ENCODE measurements at regions not wholly inside any gene's neighbourhood (a gene's known extent, or its start where the extent isn't known, plus 50 kb on each side); places are given as distances from the start of the nearest gene placed in this dataset.

DNA sequence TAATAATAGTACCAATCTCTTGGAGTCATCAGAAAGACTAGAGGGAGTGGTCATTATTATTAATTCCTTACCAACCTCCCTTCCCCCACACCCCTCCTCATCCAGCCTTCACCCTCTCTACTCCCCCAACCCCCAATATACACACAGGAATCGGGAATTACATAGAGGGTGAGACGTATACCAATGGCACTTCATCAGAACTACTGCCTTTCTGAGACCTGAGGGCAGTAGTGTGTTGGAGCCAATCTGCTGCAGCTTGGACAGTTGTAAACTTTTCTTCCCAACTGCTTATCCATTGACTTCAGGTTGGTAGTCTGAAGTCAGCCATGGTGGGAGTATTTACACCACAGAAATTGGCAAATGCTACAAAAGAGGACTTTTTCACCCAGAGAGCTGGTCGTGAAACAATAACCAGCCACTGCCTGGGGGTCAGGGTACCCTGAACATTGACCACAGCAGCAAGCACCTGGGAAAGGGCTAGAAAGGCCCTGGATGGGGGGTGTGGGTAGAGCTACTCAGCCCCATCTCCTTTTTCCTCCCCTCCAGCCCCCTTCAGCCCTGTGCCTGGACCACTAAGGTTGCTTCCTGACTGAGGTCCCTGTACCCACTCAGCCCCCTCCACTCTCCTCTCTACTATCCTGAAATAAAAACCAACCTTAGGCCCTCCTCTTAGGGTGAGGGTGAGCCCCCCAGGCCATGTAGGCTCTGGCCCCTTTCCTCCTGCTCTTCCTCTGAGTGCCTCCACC lies 161.5 kb downstream of the MRPL14 start:
- DNase-seq, result no peak

DNA sequence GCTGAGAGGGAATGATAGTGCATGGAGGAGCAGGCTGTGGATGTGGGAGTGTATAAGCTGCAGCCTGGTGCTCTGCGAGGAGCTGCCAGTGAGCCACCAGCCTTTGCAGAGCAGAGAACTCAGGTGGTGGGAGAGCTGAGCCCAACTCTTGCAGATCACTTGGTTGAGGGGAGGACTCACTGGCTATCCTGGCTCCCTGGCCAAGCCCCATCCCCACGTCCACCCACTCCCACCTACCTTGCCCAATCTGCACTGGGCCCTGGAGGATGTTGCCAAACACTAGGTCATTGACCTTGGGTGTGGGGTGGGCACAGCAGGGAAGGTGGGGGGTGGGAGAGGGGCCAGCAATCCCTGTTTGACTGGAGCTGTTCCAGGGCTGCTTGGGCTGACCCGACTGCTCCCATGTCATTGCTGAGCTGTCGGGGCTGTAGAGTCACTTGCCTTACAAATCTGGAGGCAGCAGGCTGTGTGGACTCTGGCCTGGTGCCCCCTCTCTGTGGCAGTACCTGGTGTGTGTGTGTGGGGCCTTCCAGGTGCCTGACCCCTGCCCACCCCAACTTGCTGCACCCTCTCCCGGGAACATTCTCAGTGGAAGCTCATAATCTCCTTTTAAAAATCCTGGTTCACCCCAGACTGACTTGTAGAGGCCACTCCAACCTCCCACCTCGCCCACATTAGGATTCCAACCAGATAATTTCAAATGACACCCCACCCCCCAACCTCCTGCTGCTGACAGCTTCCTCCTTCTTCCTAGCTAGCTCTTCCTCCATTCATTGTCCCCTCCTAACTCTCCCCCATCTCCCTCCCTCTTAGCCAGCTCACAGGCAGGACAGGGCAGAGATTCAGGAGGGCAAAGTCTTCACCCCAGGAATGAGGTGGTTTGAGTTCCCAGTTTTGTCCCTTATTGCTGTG lies 162.3 kb downstream of the MRPL14 start:
- DNase-seq, result no peak

DNA sequence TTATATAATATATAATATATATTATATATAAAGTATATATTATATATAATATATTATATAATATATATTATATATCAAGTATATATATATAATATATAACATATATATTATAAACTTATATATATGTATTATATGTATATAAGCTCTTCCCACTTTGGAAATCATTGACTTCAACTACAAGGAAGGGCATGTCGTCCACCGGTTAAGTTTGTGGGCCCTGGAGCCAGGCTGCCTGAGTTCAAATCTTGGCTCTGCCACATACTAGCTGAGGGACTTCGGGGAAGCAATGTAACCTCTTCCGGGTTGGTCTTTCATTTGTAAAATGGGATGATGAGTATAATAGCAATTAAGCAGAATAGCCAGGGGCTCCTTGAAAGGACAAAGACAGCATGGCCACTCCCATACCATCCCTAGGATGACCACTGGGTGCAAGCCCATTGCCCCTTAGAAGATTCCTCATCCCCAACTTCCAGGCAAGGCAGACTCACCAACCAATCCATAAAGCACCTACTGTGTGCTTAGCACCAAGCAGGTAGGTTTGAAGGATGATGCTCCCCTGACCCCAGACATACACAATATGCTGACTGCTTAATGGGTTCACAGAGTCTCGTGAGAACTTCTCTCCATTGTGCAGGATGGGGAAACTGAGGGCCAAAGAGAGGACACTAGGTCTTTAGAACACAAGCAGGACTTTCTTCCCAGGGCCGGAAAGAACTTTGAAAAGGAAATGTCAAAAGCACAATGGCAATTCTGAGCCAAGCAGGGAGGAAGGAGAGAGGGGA lies 163.2 kb downstream of the MRPL14 start:
- DNase-seq, result no peak

DNA sequence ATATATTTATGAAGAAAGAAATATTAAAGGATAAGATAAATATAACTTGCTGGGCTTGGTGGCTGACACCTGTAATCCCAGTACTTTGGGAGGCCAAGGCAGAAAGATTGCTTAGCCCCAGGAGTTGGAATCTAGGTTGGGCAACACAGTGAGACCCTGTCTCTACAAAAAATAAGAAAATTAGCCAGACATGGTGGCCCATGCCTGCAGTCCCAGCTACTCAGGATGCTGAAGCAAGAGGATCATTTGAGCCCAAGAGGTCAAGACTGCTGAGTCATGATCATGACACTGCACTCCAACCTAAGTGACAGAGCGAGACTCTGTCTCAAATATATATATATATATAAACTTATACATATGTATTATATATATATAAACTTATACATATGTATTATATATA lies 164.0 kb downstream of the MRPL14 start:
- peak in 1 of 2 experiments; percentile 19 for DNase-seq

DNA sequence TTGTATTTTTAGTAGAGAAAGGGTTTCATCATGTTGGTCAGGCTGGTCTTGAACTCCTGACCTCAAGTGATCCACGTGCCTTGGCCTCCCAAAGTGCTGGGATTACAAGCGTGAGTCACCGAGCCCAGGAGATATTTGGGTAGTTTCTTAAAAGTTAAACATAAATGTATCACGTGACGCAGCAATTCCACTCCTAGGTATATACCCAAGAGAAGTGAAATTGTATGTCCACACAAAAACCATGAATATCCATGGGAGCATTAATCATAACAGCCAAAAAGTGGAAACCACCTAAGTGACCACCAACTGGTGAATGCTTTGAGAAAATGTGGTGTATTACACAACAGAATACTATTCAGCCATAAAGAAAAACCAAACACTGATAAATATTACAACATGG lies 164.8 kb downstream of the MRPL14 start:
- DNase-seq, result no peak

DNA sequence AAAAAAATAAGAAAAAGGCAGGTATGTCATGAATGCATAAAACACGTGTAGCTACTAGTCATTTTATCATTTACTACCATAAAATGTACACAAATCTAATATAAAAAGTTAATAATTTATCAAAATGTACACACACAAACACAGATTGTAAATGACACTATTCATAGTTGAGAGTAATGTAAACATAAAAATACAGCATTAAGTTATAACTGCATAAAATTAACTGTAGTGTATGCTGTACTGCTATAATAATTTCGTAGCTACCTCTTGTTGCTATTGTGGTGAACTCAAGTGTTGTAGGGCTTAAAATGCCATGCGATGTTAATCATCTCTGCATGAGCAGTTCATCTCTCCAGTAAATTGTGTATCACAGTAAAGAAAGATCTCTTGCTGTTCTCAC lies 170.0 kb downstream of the MRPL14 start:
- no peak for DNase-seq

DNA sequence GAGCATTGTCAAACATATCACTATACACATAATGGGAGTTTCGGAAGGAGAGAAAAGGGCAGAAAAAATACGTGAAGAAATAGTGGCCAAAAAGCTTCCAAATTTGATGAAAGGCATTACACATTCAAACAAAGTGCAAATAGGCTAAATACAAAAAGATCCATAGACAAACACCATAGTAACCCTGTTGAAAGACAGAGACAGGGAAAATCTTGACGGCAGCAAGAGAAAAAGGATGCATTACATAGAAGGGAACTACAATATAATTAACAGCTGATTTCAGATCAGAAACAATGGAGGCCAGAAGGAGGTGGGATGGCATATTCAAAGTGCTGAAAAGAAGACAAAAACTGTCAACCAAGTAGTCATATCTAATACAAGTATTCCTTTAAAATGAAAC lies 170.8 kb downstream of the MRPL14 start:
- no peak for DNase-seq

DNA sequence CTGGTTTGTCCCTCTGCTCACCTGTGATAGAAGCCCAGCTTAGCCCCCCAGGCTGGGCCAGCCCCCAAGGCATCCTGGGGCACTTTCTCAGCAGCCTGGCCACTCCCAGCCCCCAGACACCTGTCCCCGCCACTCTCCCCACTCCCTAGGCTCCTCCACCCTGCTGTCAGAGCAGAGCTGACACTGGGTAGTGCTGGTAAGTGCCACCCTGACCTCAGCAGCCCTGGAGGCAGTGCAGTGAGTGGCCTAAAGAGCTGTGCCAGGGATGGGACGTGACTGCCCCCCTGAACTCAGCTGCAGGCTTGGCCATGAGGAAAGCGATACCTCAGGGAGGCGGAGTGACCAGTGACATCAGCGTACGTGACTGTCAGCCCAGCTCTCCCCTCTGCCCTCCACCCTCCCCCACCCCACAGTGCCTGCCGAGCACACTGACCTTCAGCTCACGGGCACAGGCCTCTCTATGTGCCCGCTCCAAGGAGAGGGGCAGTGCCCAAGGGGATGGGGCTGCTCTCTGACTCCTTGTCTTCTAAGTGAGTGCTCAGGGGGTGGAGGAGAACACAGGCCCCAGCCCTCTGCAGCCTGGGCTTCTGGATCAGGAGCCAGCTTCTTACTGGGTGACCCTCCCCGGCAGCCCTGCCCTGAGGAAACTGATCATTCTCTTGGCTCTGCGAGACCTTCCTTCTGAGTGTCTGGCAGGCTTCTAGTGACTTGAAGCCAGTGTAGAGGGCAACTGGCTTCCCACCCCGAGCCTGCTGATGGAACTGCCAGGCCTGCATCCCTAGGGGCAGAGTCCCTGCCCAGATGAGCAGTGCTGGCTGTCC lies 172.7 kb downstream of the MRPL14 start:
- DNase-seq, result no peak

DNA sequence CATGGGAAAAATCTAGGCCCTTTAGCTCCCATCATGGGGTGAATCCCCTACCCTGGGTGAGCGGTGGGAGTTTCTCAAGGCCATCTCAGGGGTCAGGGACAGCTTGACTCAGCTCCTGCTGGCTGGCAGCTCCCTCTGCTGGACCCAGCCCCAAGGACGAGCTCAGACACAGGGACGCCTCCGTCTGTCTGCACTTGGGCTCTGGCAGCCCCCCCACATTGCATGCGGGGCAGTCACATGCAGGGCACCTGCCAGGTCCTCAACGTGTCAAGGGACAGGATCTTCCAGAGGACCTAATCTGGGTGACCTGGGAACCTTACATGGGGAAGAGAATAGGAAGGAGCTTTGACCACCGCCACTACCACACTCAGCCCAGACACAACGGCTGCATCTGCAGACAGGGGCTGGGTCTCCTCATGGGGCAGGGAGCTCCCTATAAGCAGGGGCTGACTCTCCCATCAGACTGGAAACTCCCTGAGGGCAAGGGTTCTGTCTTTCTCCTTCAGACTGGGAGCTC lies 173.4 kb downstream of the MRPL14 start:
- peak in 1 of 2 experiments; percentile 10 for DNase-seq

DNA sequence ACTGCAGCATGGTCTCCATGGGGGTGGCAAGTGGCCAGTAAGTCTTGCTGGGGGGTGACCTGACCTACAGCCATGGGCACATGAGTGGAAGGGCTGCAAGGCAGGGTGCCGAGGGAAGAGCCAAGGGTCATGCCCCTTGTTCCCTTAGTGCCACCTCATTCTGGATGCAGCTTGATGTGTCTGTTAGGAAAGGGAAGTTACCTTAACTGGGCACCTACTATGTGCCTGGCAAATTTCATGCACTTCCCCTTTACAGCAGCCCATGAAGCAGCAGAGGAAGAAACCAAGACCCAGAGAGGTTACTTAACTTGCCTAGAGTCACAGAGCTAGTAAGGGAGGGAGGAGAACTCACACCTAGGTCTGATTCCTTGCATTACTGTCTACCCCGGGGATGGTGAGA lies 174.0 kb downstream of the MRPL14 start:
- DNase-seq, result no peak

DNA sequence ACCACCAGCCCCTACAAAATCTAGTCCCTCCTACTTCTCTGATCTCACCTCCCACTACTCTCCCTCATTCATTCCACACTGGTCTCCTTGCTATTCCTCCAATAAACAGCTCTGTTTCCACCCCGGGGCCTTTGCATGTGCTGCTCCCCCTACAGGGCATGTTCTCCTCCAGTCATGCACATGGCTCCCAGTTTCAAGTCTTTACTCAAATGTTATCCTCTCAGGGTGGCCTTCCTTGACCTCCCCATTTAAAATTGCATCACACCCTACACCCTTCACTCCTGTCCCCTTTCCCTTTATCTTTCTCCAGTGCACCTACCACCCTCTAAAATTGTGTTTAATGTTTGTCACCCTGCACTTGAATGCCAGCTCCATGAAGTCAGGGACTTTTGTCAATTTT lies 174.5 kb downstream of the MRPL14 start:
- DNase-seq, result peak in 1 of 2 experiments; percentile 7

DNA sequence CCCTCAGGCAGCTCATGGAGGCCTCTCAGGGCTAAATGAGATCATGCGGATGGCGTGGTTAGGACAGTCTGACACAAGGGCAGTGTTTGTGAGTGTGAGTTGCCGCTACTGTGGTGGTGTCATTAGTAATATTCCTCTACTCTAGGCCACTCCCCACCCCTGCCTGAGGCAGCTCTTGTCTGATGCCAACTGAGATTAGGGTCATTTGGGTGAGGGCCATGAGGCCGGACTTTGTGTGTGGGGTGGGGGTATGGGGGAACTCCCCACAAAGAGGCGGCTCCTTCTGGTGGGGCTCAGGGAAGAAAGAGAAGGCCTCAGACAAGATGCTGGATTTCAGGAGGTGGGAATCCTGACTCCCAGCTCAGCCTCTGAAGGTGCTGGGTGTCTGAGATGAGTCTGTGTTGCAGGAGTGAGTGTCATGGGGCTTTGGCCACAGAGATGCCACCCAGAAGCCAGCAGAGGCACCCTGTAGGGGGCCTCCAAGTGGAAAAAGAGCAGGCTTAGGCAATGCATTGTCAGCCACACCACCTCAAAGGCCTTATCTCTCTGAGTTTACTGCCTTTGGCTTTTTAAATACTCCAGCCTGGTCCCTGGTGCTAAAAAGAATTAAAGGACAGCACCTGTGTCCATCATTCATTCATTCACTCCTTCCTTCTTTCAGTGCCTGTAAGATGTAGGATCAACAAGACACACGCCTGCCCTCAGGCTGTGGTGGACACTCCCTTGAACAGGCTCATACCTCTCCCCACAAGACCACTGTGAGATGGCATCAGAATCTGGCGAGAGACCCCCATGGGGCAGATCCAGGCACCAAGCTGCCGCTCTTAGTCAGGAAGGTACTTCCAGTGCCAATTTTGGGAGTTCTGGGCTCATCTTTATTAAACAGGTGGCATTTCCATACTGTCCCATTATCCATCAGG lies 175.2 kb downstream of the MRPL14 start:
- no peak for DNase-seq

DNA sequence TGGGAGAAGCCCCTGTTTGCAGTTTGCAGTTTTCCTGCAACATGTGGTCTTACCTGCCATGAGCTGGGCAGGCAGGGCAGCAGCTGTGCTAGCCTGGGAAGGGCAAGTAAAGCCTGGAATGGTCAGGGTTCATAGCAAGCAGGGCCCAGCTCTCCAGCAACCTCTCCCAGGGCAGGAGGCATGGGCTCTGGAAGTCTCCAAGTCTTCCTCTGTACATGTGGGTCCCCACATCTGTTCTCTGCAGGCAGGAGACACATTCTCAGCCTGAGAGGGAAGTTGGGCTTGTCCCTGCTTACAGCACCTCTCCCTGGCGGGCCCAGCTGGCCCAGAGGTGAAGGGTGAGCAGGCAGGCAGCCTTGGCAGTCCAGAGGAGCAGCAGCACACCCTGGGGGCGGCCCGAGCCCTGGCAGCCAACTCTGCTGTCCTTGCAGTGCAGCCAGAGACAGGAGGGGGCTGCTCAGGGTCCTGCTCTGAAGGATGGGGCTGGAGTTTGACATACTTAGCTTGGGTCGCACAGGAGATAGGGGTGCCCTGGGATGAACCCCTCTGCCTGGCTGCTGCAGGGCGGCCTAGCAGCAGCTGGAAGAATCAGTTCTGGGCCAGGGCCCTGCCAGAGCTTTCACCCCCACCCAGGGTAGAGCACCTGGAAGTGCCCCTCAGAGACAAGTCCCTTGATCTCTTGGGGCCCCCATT lies 176.0 kb downstream of the MRPL14 start:
- DNase-seq, result peak; percentile 30

DNA sequence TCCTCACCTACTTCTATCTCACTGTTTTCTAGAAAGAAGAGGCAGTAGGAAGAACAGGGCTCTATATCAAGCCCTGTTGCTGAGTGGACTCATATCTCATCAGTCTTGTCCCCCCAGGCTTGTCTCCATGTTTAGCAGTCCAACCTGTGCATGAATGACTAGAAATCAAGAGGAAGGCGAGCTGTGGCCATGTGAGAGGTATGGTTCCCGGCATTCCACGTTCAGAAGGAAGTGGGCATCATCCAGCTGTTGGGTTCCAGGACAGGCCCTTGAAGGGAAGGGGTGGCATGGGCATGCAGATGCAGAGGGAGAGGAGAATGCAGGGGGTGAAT lies 176.6 kb downstream of the MRPL14 start:
- DNase-seq, result no peak

DNA sequence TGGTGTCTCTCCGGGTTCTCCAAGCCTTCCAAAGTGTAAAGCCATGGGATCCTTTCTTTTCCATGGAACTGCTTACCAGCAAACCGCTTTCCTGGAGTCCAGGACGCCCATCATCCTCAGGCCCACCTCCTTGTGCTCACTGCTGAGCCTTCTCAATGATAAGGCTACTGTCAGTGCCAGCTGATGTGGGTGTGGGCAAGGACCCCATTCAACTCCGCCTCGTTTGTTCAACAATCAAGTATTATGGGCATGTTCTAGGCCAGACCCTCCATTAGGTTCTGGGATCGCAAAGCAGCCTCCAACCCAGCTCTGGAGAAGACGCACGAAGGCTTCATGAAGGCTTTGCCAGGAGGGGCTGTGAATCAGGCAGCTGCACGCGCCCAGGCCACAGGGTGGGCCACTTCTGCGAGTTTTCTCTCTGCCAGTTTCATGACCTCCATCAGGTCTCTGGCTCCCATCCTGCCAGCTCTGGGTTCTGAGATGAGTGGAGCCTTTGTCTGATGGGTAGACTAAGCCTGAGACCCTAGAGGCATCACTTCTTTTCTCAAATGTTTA lies 177.1 kb downstream of the MRPL14 start:
- no peak for DNase-seq

DNA sequence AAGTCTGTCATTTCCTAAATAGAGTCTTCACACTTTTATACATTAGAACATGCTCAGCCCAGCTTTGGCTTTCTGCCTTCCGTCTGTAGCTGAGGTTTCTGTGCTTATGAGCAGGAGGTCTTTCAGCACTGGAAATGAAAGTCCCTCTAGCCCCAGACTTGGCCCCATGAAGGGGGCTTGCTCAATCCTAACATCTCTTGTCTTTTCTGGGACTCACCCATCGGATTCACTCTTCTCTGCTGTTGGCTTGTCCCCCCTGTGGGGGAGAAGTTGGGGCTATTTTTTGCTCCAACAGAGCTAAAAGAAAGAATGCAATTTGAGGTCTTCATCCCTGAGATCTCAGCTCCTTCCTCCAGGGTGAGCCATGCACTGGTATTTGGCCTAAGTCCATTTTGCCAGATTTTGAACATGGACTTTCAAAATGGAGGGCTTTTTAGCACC lies 177.7 kb downstream of the MRPL14 start:
- DNase-seq, result no peak

DNA sequence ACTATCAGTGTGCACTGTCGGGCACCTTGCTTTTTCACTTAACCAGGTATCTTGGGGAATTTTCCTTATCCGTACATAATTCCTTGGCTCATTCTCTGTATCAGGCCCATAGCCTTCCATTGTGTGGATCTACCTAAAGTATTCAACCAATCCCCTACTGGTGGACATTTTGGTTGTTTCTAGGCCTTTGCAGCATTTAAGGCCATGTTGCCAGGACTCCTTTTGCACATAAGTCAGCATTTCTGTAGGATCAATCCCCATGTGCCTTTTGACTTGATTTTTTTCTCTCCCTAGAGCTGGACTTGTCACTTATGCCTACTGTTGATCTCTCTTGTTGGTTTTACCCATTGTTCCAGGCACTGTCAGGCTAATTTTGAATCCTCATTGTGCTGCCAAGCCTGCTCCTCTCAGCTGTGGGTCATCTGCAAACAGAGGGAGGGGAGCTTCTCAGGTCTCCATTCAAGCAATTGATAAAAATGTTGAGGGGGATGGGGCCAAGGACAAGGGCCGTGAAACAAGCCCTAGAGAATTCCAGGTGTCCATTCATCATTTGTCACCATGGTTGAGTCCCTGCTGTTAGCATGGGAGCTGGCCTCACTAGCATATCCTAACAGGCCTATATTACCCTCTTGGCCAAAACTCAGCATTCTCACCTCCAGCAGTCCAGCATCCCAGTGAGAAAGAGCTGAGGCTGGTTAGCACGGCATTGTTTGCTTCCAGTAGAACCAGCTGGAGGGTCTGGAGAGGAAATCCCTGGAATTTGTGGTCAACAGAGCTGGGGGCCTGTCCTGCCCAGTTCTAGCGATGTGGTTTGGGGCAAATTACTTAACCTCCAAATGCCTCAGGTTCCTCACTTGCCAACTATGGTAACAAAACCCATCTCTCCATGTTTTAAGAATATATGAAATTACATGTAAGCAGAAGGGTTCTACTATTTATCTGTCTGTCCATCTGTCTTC lies 178.4 kb downstream of the MRPL14 start:
- no peak for DNase-seq

DNA sequence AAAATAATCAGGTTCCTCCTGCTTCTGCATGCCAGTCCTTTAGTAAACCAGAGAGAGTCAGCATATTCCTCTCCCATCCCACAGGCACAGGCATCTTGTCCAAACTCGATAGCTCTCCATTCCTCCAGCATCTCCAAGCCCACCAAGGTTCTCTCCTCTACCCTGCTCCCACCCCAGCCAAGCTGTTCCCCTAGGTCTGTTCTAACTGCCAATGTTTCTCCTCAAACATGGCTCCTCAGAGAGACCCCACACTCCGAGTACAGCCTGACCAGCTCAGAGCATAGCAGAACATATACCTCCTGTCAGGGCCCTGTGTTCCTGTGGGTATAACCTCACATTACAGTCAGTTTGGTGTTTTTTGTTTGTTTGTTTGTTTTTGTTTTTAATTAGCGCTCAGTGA lies 177.8 kb downstream of the VEGFA start:
- no peak for DNase-seq

All from AML-193 (cell line).